Lower leg skin (tissue), 3 donors: ENCODE measurements at regions not wholly inside any gene's neighbourhood (a gene's known extent, or its start where the extent isn't known, plus 50 kb on each side); places are given as distances from the start of the nearest gene placed in this dataset.

Source experiments
- POLR2A ChIP-seq, 2 donors: fragments of 450-650 bp; IDR thresholded peaks; one replicate each; pipeline ENCODE4 v1.6.1; 2016 to 2017; ENCODE audit warnings: antibody characterized with exemption in 2 of 2, mild to moderate bottlenecking in 1 of 2, moderate library complexity in 1 of 2
- TF ChIP-seq, protein P1 (sequence below), 3 donors: fragments of 450-650 bp; IDR thresholded peaks; one replicate each; pipeline ENCODE4 v1.5.1; 2016; ENCODE audit warnings: antibody characterized with exemption in 3 of 3, mild to moderate bottlenecking in 3 of 3, moderate library complexity in 2 of 3

DNA sequence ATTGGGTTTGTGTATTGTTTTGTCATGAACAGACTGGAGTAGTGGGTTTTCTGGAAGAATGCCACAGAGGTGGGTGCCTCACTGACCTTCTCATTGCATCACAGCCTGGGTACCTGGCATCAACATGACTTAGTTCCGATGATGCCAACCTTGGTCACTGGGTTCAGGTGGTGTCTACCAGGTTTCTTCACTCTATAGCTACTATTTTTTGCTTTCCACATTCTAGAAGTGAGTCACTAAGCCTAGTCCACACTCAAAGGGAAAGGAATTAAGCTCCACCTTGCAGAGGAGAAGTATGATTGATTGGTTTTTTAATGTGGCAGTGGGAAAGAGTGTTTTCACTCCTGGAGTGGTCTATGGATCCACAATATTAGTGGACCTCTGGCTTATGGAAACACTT is 391.9 kb downstream of the DMRT2 start:
- no peak for TF ChIP-seq POLR2A (IDR thresholded peaks at IDR 0.05)
- TF ChIP-seq, protein P1, sequence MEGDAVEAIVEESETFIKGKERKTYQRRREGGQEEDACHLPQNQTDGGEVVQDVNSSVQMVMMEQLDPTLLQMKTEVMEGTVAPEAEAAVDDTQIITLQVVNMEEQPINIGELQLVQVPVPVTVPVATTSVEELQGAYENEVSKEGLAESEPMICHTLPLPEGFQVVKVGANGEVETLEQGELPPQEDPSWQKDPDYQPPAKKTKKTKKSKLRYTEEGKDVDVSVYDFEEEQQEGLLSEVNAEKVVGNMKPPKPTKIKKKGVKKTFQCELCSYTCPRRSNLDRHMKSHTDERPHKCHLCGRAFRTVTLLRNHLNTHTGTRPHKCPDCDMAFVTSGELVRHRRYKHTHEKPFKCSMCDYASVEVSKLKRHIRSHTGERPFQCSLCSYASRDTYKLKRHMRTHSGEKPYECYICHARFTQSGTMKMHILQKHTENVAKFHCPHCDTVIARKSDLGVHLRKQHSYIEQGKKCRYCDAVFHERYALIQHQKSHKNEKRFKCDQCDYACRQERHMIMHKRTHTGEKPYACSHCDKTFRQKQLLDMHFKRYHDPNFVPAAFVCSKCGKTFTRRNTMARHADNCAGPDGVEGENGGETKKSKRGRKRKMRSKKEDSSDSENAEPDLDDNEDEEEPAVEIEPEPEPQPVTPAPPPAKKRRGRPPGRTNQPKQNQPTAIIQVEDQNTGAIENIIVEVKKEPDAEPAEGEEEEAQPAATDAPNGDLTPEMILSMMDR (IDR thresholded peaks at IDR 0.05) = no peak
